NCI-H510A treated with DMSO at 0.1 percent for 48 hours (cell line): ENCODE measurements at regions not wholly inside any gene's neighbourhood (a gene's known extent, or its start where the extent isn't known, plus 50 kb on each side); places are given as distances from the start of the nearest gene placed in this dataset.

Experiments used
- DNase-seq: peaks from one replicate; lab custom pipeline; 2025; lab: John Stamatoyannopoulos, UW

DNA sequence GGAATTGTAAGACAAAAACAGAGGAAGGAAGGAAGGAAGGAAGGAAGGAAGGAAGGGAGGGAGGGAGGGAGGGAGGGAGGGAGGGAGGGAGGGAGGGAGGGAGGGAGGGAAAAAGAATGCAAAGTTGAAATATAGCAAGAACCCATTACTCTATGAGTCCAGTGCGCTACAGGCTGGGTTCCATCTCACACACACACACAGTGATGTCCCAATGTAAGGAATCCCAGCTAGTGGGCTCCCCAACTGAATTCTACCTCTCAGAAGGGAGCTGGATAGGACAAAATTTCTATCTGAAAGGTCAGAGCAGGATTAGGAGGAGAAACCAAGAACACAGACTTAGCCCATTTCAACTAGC, 173.4 kb downstream of the DAD1 start:
- no peak for DNase-seq

DNA sequence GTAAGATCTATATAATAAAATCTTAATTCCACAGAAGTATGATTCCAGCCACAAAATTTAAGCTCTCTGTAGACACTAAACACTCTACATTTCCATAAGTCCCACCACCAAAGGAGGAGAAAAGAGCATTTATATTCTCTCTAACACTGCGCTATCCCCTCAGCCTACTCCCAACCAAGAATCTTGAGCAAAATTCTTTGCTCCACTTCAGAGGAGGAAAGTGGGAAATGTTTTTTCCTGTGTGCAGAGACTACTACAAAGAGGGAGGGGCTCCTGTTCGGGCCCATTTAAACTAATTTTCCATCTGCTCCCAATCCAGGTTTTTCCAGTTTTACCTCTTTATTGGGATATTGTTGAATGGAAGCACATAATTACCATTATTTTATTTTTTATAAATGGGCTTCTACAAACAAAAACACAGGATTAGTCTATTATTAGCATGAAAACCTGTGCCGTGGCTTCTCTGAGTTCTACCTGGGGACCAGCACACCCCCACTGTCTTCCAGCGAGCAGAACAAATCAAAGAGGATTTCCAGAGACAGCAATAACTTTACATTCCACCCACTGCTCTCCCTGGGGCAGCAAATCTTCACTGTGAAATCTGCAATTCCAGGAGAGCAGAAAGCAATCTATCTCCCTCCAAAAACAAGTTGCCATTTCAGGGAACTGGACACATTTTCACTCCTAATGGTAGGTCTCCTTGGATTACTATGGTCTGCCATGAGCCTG, 174.0 kb downstream of the DAD1 start:
- DNase-seq: no peak

GRCh38 chr14:22412926-22413411, 176.1 kb downstream of the DAD1 start:
- DNase-seq: no peak

- DNase-seq: no peak
Observed at GRCh38 chr14:22411398-22412055, 177.5 kb downstream of the DAD1 start.

- DNase-seq: no peak
Observed at GRCh38 chr14:22410497-22410896, 178.5 kb downstream of the DAD1 start.

DNA sequence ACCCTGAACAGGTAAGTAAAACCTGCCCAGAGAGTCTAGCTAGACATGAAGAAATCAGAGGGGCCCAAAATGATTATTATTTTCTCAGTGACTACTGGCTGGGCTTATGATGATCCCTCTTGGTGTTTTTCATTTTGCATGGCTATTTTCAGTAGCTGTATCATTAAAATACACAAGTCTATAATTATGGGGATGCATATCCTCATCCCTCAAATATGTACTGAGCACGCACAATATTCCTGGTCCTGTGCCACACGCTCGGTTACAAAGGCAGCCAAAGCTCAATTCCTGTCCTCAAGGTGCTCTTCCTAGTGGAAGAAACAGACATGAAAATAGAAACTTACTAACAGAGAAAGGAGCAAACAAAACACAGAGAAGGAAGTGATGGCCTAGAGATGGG, 180.0 kb downstream of the DAD1 start:
- DNase-seq: no peak

- no peak for DNase-seq
Observed at GRCh38 chr14:22408547-22408946, 180.5 kb downstream of the DAD1 start.

- DNase-seq: no peak
Observed at GRCh38 chr14:22407033-22407432, 182.0 kb downstream of the DAD1 start.

GRCh38 chr14:22405201-22405600, 183.8 kb downstream of the DAD1 start:
- DNase-seq: no peak

DNA sequence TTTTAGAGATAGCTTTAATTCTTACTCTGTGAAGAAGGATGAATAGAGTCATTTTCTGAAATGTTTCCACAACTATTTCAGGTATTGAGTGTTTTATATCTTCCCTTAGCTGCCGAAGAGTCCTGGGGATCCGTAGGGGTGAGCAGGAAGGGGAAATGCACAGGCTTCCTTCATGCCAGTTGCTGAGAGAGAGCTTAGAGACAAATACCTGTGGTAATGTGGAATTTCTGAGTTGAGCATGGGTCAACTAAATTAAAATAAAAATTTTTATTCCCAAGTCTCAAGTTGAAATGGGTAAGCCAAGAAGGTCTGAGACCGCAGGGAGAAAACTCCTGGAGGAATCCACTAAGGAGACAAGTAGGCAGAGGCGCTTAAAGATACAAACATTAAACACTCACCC, 185.7 kb downstream of the DAD1 start:
- no peak for DNase-seq

- no peak for DNase-seq
Observed at GRCh38 chr14:22400655-22401259, 188.3 kb downstream of the DAD1 start.

GRCh38 chr14:22399776-22400175, 189.2 kb downstream of the DAD1 start:
- no peak for DNase-seq

GRCh38 chr14:22397221-22397737, 191.7 kb downstream of the DAD1 start:
- DNase-seq: no peak

GRCh38 chr14:22395803-22396202, 193.2 kb downstream of the DAD1 start:
- no peak for DNase-seq

GRCh38 chr14:22394616-22395015, 194.4 kb downstream of the DAD1 start:
- DNase-seq: no peak

GRCh38 chr14:22393796-22394195, 195.2 kb downstream of the DAD1 start:
- no peak for DNase-seq

- no peak for DNase-seq
Observed at GRCh38 chr14:22391908-22392565, 197.0 kb downstream of the DAD1 start.

DNA sequence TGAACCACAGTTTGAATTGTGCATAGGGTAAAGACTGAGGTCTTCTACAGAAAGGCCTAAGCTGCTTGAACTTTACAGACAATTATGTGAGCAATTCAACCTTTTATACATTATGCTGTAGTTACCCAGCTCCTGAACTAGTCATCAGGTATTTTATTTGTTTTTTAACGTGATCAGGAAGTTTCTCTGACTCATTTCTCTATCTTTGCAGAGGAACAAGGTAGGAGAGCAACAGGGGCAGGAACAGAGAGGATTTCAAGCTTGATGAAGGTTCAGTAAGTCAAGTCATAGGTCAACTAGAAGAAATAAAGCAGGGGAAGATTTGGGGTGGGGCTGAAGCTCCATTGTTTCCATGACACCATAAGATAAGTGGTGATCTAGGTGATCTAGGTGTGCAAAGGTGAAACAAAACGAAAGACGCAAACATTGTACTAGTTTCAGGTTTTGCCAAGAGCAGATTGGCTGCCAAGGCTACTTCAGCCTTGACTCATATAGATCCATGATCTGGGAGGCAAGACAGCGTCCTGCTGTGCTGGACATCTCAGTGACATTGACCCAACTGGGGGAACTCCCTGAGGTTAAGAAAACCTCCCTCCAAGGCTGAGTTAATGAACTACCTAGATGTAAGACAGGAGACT, 198.1 kb downstream of the DAD1 start:
- no peak for DNase-seq

GRCh38 chr14:22390195-22390594, 198.8 kb downstream of the DAD1 start:
- no peak for DNase-seq

- no peak for DNase-seq
Observed at GRCh38 chr14:22388669-22389595, 200.1 kb downstream of the DAD1 start.

GRCh38 chr14:22387776-22388241, 201.2 kb downstream of the DAD1 start:
- no peak for DNase-seq
